HK-2 (cell line): ENCODE measurements at regions not wholly inside any gene's neighbourhood (a gene's known extent, or its start where the extent isn't known, plus 50 kb on each side); places are given as distances from the start of the nearest gene placed in this dataset.
A peak's percentile ranks its signal among the peaks of the same experiment; 100 is the strongest.

Experiments
- DNase-seq: peaks from one replicate; pipeline ENCODE4 v3.0.0-alpha.2; 2018; ENCODE audit not compliant: unreplicated experiment

DNA sequence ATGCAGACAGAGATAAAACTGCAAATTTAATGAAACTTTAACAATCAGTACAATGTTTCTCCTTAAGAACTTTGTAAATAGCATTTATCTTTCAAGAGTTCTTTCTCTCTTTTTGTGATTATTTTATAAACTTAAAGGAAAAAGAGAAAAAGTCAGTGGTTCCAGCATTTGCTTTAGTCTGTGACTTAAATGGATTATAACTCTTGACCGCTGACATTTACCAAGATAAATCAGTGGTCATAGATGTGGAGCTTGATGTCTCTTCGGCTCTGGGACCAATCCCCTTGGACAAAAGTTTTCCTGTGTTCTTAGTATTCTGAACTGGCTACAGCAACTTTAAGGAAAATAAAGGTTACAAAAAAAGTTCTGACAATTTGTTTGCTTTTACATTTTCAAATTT lies 162.6 kb downstream of the TM9SF2 start:
- no peak for DNase-seq

GRCh38 chr13:99663185-99663825 lies 162.0 kb downstream of the TM9SF2 start:
- DNase-seq: no peak

GRCh38 chr13:99662678-99663077 lies 161.4 kb downstream of the TM9SF2 start:
- no peak for DNase-seq

- DNase-seq: no peak
Observed at GRCh38 chr13:99661791-99662190, 160.5 kb downstream of the TM9SF2 start.

DNA sequence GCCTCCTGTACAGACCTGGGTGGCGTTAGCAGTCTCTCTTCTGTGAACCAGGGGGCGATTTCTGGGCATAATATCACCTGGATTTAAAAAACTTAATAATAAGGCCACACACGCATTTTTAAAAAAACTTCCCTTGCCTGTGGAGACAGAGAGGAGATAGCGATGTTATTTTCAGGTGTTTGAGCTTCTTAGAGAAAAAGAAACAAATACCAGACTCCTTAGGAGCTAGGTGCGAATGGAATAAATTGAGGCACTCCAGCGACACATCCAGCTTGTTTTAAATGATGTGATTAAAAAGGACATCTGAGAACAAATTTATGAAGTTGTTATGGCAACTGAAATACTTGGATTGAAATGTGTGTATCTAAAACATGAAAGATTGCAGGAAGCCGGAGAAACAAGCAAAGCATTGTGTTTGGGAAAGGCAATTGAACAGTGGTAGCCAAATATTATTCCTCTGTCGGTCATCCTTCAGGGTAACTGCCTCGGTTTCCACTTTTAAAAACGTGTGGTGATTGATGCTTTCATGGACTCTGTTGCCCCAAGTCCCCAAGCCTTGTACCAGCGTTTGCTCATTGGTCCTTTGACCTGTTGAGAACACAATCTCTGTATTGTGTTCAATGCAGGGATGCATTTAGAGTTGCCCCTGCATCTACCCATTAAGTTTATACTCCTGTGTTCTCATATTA lies 158.7 kb downstream of the TM9SF2 start:
- DNase-seq: no peak

GRCh38 chr13:99659226-99659625 lies 158.0 kb downstream of the TM9SF2 start:
- DNase-seq: no peak

DNA sequence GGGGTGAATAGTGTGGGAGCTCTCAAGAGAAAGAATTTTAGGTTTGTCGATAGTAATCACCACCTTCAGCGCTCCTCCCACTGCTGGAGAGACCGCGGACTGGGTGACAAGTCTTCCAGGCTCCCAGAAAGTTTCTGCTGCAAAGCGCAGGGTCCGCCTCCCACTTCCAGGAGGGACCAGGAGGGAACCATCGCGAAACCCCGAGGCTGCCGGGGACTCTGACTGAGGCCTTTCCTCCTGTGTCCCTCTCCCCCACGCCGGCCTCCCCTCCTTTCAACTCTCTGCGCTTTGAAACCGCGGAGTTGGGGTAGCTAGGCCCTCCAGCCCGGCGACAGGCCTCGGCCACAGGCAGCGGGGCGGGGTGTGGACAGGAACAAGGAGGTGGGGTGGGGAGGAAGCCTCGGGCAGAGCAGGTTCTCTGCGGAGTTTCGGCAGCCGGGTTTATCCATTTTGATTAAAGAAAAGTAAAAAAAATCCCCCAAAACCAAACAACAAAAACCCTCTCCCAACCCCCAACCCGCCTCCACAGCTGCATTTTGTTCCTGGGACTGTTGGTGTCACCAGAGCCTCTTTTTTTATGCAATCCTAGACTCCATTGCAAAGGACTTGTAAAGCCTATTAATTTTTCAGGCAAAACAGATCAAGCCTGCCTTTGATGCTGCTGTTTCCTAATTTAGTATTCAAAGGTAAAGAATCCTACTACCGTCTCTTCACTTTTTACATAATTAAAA lies 157.2 kb downstream of the TM9SF2 start:
- DNase-seq: no peak

DNA sequence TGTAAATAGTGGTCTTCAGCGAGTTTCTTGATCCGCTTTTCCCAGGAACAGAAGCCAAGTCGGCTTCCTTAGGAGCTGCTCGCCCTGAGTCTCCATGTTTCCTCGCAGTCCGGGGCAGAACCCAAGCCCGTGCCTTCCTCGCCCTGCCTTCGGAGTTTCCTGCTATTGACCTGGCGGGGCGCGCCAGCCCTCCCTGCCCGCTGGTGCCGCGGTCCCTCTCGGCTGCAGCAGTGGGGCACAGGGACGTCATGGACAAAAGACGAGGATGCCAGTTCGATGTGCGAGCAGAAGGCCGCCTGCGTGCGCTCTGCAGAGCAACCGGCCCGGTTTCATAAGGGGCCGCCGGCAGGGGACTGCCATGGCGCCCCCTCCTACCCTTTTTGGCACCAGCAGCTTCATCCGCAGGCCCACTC lies 156.6 kb downstream of the TM9SF2 start:
- DNase-seq: no peak

DNA sequence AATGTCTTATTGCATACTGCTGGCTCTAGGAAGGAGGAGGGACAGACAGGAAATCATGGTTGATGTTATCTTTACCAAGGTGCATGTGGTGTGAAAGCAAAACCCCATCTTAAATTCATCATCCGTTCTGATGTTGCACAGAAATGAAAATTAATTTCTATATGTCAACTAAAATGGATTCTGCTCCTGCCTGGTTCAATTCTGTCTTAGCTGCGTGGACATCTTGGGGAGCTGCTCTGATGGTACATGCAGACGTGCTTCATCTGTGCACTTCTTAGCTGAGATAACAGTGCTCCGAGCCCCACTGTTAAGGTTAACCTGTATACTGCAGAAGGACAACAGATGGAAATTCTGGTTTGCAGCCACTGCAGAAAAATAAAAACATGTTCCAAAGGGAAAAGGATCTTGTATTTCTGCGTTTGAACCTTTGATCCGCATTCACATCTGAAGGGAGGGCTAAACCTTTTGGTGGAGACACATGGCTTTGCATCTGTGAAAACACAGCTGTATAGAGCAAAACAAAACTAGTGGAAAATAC lies 155.6 kb downstream of the TM9SF2 start:
- no peak for DNase-seq

GRCh38 chr13:99656092-99656745 lies 154.9 kb downstream of the TM9SF2 start:
- peak; percentile 70 for DNase-seq

- peak; percentile 84 for DNase-seq
Observed at GRCh38 chr13:99655351-99656091, 154.2 kb downstream of the TM9SF2 start.

DNA sequence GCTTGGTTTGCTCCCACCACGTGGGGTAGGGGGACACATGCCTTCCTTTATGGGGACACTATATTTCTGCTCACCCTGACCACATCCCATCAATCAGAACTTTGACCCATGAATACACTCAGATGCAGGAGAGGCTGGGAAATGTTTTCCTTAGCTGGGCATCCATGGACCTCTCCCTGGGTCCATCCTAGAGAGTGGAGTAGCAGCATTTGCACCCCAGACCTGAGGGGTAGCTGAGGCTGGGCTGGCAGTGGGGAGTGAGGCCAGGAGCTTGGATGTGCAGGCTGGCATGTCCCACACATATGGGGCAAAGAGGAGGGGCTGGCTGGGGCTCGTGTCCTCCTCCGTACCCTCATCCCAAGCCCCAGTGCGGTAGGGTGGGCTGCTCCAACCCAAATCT lies 152.8 kb downstream of the TM9SF2 start:
- DNase-seq: no peak

- no peak for DNase-seq
Observed at GRCh38 chr13:99653526-99653925, 152.3 kb downstream of the TM9SF2 start.

GRCh38 chr13:99652901-99653300 lies 151.6 kb downstream of the TM9SF2 start:
- DNase-seq: no peak

DNA sequence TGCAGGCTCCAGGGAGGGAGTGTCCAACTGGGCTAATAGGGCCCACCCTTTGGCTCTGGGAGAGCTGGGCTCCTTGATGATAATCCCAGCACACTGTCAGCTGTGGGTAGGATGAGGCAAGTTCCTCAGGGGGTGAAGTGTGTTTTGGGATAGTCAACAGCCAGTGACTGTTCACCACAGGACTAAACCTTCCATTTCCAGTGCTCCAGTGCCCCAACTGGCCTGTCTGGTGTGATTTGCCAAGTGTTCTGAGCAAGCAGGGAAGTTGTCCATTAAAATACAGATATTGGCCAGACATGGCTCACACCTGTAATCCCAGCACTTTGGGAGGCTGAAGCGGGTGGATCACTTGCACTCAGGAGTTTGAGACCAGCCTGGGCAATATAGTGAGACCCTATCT lies 150.9 kb downstream of the TM9SF2 start:
- DNase-seq: no peak

DNA sequence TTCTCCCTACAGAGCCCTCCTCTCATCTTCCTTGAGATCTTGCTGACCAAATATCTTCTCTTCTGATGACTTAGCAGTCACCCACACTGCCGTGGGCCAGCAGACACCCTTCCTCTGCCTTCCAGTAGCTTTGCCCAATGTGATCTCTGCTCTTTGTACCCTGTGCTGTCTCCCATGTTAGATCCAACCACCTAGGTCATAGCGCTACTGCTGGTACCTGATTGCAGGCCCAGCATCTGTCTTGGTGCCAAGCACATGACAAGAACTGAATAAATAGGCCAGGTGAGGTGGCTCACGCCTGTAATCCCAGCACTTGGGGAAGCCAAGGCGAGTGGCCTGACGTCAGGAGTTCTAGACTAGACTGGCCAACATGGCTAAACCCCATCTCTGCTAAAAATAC lies 149.7 kb downstream of the TM9SF2 start:
- no peak for DNase-seq

- no peak for DNase-seq
Observed at GRCh38 chr13:99650410-99650809, 149.1 kb downstream of the TM9SF2 start.

GRCh38 chr13:99648927-99649326 lies 147.7 kb downstream of the TM9SF2 start:
- DNase-seq: no peak

DNA sequence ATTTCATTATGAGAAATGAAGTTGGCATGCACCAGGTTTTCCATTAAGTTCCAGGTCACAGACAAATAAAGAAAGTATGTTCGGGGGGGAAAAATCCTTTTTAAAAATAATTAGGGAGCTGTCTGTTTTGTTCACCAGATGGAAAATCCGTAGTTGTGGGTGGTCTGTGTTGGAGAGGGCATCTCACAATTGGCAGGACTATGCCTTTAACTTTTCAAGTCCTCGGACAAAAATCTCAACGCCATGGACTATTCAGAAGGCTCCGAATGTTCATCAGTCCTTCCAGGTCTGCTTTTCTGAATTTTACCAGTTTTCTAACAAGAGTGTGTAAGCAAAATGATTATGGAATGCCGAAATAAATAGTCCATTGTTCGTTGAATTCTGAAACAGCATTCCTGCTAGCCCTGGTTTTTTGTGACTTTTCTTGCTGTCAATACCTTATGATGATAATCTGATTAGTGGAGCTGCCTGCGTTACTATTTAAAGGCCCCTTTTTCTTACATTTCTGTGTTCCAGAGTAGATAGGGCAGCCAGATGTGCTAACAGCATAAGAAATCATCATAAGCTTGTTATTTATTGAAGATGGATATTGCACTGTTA lies 146.9 kb downstream of the TM9SF2 start:
- no peak for DNase-seq

DNA sequence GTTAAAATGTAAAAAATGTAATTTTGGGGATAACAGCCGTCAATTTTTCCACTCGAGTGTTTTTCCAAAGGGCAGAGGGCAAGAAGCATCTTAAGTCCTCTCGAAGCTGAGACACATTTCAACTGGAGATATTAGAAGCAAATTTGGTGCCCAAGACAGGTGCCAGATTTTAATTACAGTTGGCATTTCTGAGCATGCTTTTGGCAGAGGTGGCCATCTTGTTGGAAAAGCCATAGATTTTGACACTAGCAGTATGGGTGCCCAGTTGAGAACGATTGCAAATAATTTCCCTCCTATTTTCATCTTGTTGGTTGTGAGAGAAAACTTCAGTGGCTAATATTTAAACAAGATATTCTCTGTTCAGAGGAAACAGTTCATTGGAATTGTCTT lies 146.3 kb downstream of the TM9SF2 start:
- no peak for DNase-seq
